ENCODE measurements at regions not wholly inside any gene's neighbourhood (a gene's known extent, or its start where the extent isn't known, plus 50 kb on each side); places are given as distances from the start of the nearest gene placed in this dataset.

DNA sequence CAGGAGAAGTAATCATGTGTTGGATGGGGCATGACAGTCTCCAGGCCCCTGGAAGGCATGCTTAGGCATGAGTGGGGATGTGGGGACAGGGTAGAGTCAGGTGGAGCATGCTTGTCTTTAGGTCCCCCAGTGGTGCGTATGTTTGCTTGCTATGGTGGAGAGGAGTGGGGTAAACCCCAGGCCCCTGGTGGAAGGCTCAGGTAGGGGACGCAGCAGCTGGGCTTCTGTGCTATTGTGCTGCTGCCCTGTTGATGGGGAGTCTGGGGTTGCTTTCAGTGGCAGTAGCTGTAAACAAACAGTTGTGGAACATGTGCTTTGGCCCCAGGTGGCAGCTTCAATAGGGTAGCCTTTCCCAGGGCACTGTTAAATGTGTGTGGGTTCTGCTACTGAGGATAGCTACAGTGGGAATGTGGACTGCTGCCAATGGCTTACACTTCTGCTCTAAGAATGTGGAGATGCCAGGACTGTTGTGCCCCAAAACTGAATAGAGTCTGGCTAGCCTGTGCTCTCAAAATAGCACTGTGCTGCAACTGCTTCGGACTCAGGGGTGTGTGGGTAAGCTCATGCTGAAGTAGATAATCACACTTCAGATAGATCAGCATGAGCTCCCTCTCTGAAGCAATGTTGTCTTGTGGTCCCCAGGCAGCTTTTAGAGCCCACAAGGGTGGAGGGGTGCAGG, 1257.3 kb downstream of the DIAPH3 start:
- no peak for DNase-seq
- Histone ChIP-seq H3K27ac (no peak overlapping the region), H3K9me3 (no peaks in the 10 kb centered on the region), H3K4me3 (no peak overlapping the region), H3K27me3 (no peaks in the 10 kb centered on the region), H3K4me1 (no peaks in the 10 kb centered on the region), H3K36me3 (ENCODE audit: low read depth, missing control alignments) (no peaks in the 10 kb centered on the region)
- TF ChIP-seq CTCF (IDR thresholded peaks at IDR 0.05) (no peak), POLR2A (IDR thresholded peaks at IDR 0.05) (no peak)
- WGBS, 2 donors, result 93 to 98% methylated on average over 2 to 3 of the region's 3 CpGs
- intact Hi-C loops (cut with DNase I; ENCODE audit: low total_unique reads), result no loop called here

DNA sequence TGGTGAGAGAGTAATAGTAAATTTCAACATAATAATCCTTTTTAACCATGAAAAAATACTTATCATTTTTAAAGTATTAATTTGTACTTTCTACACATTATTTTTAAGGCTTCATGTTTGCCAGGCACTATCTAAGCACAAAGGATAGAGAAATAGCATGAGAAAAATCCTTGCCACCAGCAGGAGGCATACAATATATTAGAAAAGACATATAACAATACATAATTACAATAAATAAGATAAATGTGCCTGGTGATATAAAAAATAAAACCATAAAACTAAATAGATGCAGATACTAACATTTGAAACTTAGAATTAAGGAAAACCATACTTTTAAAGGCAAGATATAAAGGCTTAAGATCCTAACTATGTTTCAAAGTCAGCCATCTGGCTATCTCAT, 1256.4 kb downstream of the DIAPH3 start:
- Histone ChIP-seq H3K27ac (no peak overlapping the region), H3K4me1 (no peaks in the 10 kb centered on the region), H3K36me3 (ENCODE audit: low read depth, missing control alignments) (no peaks in the 10 kb centered on the region), H3K27me3 (no peaks in the 10 kb centered on the region), H3K4me3 (no peak overlapping the region), H3K9me3 (no peaks in the 10 kb centered on the region)
- DNase-seq, result no peak
- no peak for TF ChIP-seq CTCF (IDR thresholded peaks at IDR 0.05)
- no peak for TF ChIP-seq POLR2A (IDR thresholded peaks at IDR 0.05)
- intact Hi-C loops (cut with DNase I; ENCODE audit: low total_unique reads), result no loop called here

GRCh38 chr13:58908019-58908679, 1255.6 kb downstream of the DIAPH3 start:
- no peak for DNase-seq
- 58 to 69% methylated on average over 2 of the region's 2 CpGs for WGBS, 2 donors
- Histone ChIP-seq H3K4me1 (no peaks in the 10 kb centered on the region), H3K9me3 (no peaks in the 10 kb centered on the region), H3K27me3 (no peaks in the 10 kb centered on the region), H3K4me3 (no peak overlapping the region), H3K36me3 (ENCODE audit: low read depth, missing control alignments) (no peaks in the 10 kb centered on the region), H3K27ac (no peak overlapping the region)
- TF ChIP-seq CTCF (IDR thresholded peaks at IDR 0.05) (no peak), POLR2A (IDR thresholded peaks at IDR 0.05) (no peak)
- intact Hi-C loops (cut with DNase I; ENCODE audit: low total_unique reads), result no loop called here

DNA sequence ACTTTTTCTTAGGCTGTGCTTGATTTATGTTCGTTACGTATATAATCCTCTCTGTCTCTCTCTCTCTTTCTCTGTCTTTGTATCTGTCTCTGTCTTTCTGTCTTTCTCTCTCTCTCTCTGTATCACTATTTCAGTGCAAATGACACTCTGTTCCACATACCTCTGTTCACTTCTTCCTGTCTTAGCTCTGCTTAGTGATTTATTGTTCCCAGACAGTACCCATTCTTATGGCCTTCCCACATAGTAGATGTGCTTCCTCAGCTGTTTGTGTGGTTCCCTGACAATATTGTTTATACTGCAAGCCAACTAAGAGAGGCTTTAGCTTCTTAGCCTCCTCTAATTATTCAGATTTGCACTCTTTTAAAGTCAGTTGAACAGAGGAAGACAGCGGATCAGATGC, 1244.2 kb downstream of the DIAPH3 start:
- H3K36me3 ChIP-seq (ENCODE audit: low read depth, missing control alignments), result no peaks in the 10 kb centered on the region
- H3K4me3 ChIP-seq, result no peak overlapping the region
- no peak for DNase-seq
- no peaks in the 10 kb centered on the region for H3K4me1 ChIP-seq
- no peaks in the 10 kb centered on the region for H3K9me3 ChIP-seq
- 91 to 92% methylated on average over 3 of the region's 3 CpGs for WGBS, 2 donors
- no peak overlapping the region for H3K27ac ChIP-seq
- no peak for TF ChIP-seq POLR2A (IDR thresholded peaks at IDR 0.05)
- no peak for TF ChIP-seq CTCF (IDR thresholded peaks at IDR 0.05)
- intact Hi-C loops (cut with DNase I; ENCODE audit: low total_unique reads), result no loop called here
- no peaks in the 10 kb centered on the region for H3K27me3 ChIP-seq

- TF ChIP-seq POLR2A (IDR thresholded peaks at IDR 0.05) (no peak), CTCF (IDR thresholded peaks at IDR 0.05) (no peak)
- no peak overlapping the region for H3K27ac ChIP-seq
- H3K4me3 ChIP-seq, result no peak overlapping the region
- no peak for DNase-seq
- no peaks in the 10 kb centered on the region for H3K9me3 ChIP-seq
- no peaks in the 10 kb centered on the region for H3K36me3 ChIP-seq (ENCODE audit: low read depth, missing control alignments)
- 72 to 78% methylated on average over 3 of the region's 3 CpGs for WGBS, 2 donors
- H3K4me1 ChIP-seq, result no peaks in the 10 kb centered on the region
- intact Hi-C loops (cut with DNase I; ENCODE audit: low total_unique reads), result no loop called here
- H3K27me3 ChIP-seq, result no peaks in the 10 kb centered on the region
Measured at GRCh38 chr13:58921129-58921528, 1242.6 kb downstream of the DIAPH3 start.
